HepG2 (cell line): ENCODE measurements at regions not wholly inside any gene's neighbourhood (a gene's known extent, or its start where the extent isn't known, plus 50 kb on each side); places are given as distances from the start of the nearest gene placed in this dataset.

ENCODE experiments used
- ATAC-seq: fragments of 200-7000 bp; cut with Tn5 transposase; 3 replicates; pipeline ENCODE4 v1.9.1; 2020; ENCODE audit warnings: mild to moderate bottlenecking, moderate library complexity
- BruUV-seq: library from RNA; stranded (reverse); fragments of 400-500 nt; replicated peaks from 2 replicates; lab custom pipeline; 2021; lab: Mats Ljungman, UMichigan
- CTCF ChIA-PET: fragments of 300-600 bp; formaldehyde crosslinking; extraction: SDS; loops from one replicate; lab custom pipeline; 2021; ENCODE audit warnings: low total read pairs, inconsistent platforms, low intra/inter-chr PET ratio; lab: Yijun Ruan, JAX
- POLR2A ChIA-PET: fragments of 350-600 bp; sonication (Branson Sonifier 250); formaldehyde crosslinking; loops from one replicate; lab custom pipeline; 2020; ENCODE audit warnings: antibody characterized with exemption, inconsistent platforms; lab: Yijun Ruan, JAX
- DNase-seq: peaks from one replicate; pipeline ENCODE4 v3.0.0-alpha.2; 2015; ENCODE audit warnings: low spot score
- FAIRE-seq: peaks from 3 replicates; lab custom pipeline; 2011; peaks lifted over from hg19 to GRCh38; lab: Jason Lieb, UNC
- H2AFZ ChIP-seq: one replicate; pipeline ENCODE4 v1.6.1; 2011; ENCODE audit warnings: low read length, inconsistent platforms
- H3K27ac ChIP-seq: fragments of 300-600 bp; 3 replicates; pipeline ENCODE4 v1.8.0; 2011; ENCODE audit warnings: mixed run types, mild to moderate bottlenecking, mixed read lengths, low read length, inconsistent platforms; ENCODE audit not compliant: insufficient read depth; ENCODE audit errors: extremely low read length
- H3K27me3 ChIP-seq, 2 experiments: fragments of 200-600 bp in 1 of 2; 2 replicates in 1 of 2; 3 replicates in 1 of 2; pipeline versions ENCODE4 v1.6.0 to v1.8.0; 2011; ENCODE audit warnings: low read length in 2 of 2, mild to moderate bottlenecking in 2 of 2, moderate library complexity in 2 of 2, inconsistent platforms in 1 of 2; ENCODE audit not compliant: insufficient read depth in 2 of 2, control insufficient read depth in 1 of 2
- H3K36me3 ChIP-seq, 2 experiments: fragments of 200-600 bp in 1 of 2; replicated peaks in 1 of 2; 2 replicates in 1 of 2; 3 replicates in 1 of 2; pipeline versions ENCODE4 v1.5.1 to v1.8.0; 2011; ENCODE audit warnings: low read length in 2 of 2, inconsistent platforms in 1 of 2; ENCODE audit not compliant: insufficient read depth in 2 of 2, control insufficient read depth in 1 of 2
- H3K4me1 ChIP-seq: 2 replicates; pipeline ENCODE4 v1.5.1; 2012; ENCODE audit warnings: low read length, inconsistent platforms; ENCODE audit not compliant: insufficient read depth
- H3K4me2 ChIP-seq: 2 replicates; pipeline ENCODE4 v1.6.0; 2011; ENCODE audit warnings: low read depth, low read length, inconsistent platforms
- H3K4me3 ChIP-seq, 3 experiments: fragments of 200-600 bp in 1 of 3; sonication (generic), shearing (Covaris generic) in 1 of 3; replicated peaks in 1 of 3; 2 replicates each; pipeline ENCODE4 v1.5.1; 2011 to 2016; ENCODE audit warnings: low read length in 3 of 3, inconsistent platforms in 2 of 3, low read depth in 2 of 3, mild to moderate bottlenecking in 2 of 3, control low read depth in 1 of 3, mixed read lengths in 1 of 3; ENCODE audit not compliant: insufficient read depth in 1 of 3
- H3K79me2 ChIP-seq: one replicate; pipeline ENCODE4 v1.6.1; 2011; ENCODE audit warnings: low read length, inconsistent platforms; ENCODE audit not compliant: insufficient read depth
- H3K9ac ChIP-seq: 2 replicates; pipeline ENCODE4 v1.6.0; 2011; ENCODE audit warnings: mild to moderate bottlenecking, low read depth, low read length, inconsistent platforms; ENCODE audit not compliant: insufficient read depth
- H3K9me3 ChIP-seq: 2 replicates; pipeline ENCODE4 v1.5.1; 2012; ENCODE audit warnings: mild to moderate bottlenecking, low read length
- H4K20me1 ChIP-seq: 2 replicates; pipeline ENCODE4 v1.6.0; 2011; ENCODE audit warnings: inconsistent platforms, mild to moderate bottlenecking, low read length, moderate library complexity; ENCODE audit not compliant: insufficient read depth
- BCL6 ChIP-seq: IDR thresholded peaks from 2 replicates; pipeline ENCODE4 v1.6.1; 2016; ENCODE audit warnings: missing genetic modification reagents, missing compliant biosample characterization
- KMT2A ChIP-seq: sonication (generic); formaldehyde crosslinking; IDR thresholded peaks from 2 replicates; pipeline ENCODE4 v1.4.0; 2020; ENCODE audit warnings: missing genetic modification reagents
- MLLT10 ChIP-seq: sonication (generic); formaldehyde crosslinking; IDR thresholded peaks from 2 replicates; pipeline ENCODE4 v1.4.0; 2020; ENCODE audit warnings: missing genetic modification reagents
- NCOA2 ChIP-seq: sonication (generic); formaldehyde crosslinking; IDR thresholded peaks from 2 replicates; pipeline ENCODE4 v1.8.0; 2022; ENCODE audit warnings: inconsistent platforms
- POGZ ChIP-seq: sonication (generic); formaldehyde crosslinking; IDR thresholded peaks from 2 replicates; pipeline ENCODE4 v1.4.0; 2020; ENCODE audit warnings: mild to moderate bottlenecking, missing genetic modification reagents
- SRY ChIP-seq: sonication (generic); formaldehyde crosslinking; IDR thresholded peaks from 2 replicates; pipeline ENCODE4 v1.8.0; 2022; ENCODE audit warnings: mild to moderate bottlenecking, missing genetic modification reagents
- XBP1 ChIP-seq: sonication (generic); formaldehyde crosslinking; IDR thresholded peaks from 2 replicates; pipeline ENCODE4 v1.5.0; 2020; ENCODE audit warnings: missing genetic modification reagents
- ZBTB7B ChIP-seq: sonication (generic); formaldehyde crosslinking; IDR thresholded peaks from 2 replicates; pipeline ENCODE4 v1.4.0; 2020; ENCODE audit warnings: missing genetic modification reagents
- ZKSCAN1 ChIP-seq: fragments of 150-350 bp; IDR thresholded peaks from 2 replicates; pipeline ENCODE4 v1.6.1; 2014; ENCODE audit warnings: low read length
- ZNF260 ChIP-seq: sonication (generic); formaldehyde crosslinking; IDR thresholded peaks from 2 replicates; pipeline ENCODE4 v1.4.0; 2020; ENCODE audit warnings: missing genetic modification reagents, low read depth, mild to moderate bottlenecking, borderline replicate concordance
- ZNF746 ChIP-seq: sonication (generic); formaldehyde crosslinking; IDR thresholded peaks from 2 replicates; pipeline ENCODE4 v1.8.0; 2022; ENCODE audit warnings: mild to moderate bottlenecking, missing genetic modification reagents
- ZNF749 ChIP-seq: sonication (generic); formaldehyde crosslinking; IDR thresholded peaks from 2 replicates; pipeline ENCODE4 v1.8.0; 2022; ENCODE audit warnings: mild to moderate bottlenecking, missing genetic modification reagents, moderate library complexity, borderline replicate concordance
- ZSCAN29 ChIP-seq: sonication (generic); formaldehyde crosslinking; conservative IDR thresholded peaks from 2 replicates; pipeline ENCODE4 v1.4.0; 2020; ENCODE audit warnings: mild to moderate bottlenecking, missing genetic modification reagents
- WGBS: methylation state at CpG from one replicate; pipeline ENCODE4 v1.1.6; 2017; ENCODE audit warnings: low lambda C conversion rate; 5-methylcytosine and 5-hydroxymethylcytosine counted together
- in situ Hi-C: cut with HindIII; loops from 2 replicates; pipeline ENCODE4 v1.10.0; 2017; ENCODE audit warnings: low pct_unique_long_range_greater_than_20kb; ENCODE audit not compliant: extremely low pct_ligation_motif_present
- intact Hi-C: fragments of 100-400 bp; cut with micrococcal nuclease; formaldehyde crosslinking; loops from one replicate; pipeline ENCODE4 v1.10.0; 2022; ENCODE audit not compliant: unreplicated experiment
- TF ChIP-seq, protein P1 (sequence below): sonication (generic); formaldehyde crosslinking; IDR thresholded peaks from 2 replicates; pipeline ENCODE4 v1.5.0; 2020; ENCODE audit warnings: missing genetic modification reagents
- TF ChIP-seq, protein P2 (sequence below): sonication (generic); formaldehyde crosslinking; IDR thresholded peaks from 2 replicates; pipeline ENCODE4 v1.4.0; 2020; ENCODE audit warnings: low read depth, missing genetic modification reagents
- TF ChIP-seq, protein P3 (sequence below): sonication (generic); formaldehyde crosslinking; IDR thresholded peaks from 2 replicates; pipeline ENCODE4 v1.8.0; 2022; ENCODE audit warnings: missing genetic modification reagents, mild to moderate bottlenecking, moderate library complexity, borderline replicate concordance
- TF ChIP-seq, protein P4 (sequence below): sonication (generic); formaldehyde crosslinking; conservative IDR thresholded peaks from 2 replicates; pipeline ENCODE4 v1.8.0; 2022; ENCODE audit warnings: mild to moderate bottlenecking, moderate library complexity, missing genetic modification reagents

DNA sequence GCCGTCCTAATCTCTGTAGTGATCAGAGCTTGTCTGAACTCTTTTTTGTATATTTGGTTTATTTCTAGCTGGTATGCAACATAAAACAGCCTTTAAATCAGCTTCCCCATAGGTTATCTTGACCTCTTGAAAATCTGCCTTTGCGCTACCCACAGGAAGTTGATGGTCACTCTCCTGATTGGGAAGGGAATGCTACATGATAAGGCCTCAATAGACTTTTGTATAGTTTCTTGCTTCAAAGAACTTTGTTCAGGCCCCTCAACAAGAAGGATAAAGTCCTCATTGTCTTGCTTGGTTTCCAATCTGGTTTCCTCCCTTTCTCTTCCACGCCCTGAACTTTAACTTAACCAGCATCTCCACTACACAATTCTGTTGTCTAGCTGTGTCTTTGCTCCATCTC, 95.4 kb upstream of the TENT5A start (continued):
- TF ChIP-seq, protein P1, sequence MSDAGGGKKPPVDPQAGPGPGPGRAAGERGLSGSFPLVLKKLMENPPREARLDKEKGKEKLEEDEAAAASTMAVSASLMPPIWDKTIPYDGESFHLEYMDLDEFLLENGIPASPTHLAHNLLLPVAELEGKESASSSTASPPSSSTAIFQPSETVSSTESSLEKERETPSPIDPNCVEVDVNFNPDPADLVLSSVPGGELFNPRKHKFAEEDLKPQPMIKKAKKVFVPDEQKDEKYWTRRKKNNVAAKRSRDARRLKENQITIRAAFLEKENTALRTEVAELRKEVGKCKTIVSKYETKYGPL, result no peak
- TF ChIP-seq ZNF749 (CRISPR knock-in tag) (no peak), SRY (CRISPR knock-in tag) (no peak), NCOA2 (CRISPR knock-in tag) (peak; percentile 67; the same call in 1 of the 2 replicates)
- TF ChIP-seq, protein P2, sequence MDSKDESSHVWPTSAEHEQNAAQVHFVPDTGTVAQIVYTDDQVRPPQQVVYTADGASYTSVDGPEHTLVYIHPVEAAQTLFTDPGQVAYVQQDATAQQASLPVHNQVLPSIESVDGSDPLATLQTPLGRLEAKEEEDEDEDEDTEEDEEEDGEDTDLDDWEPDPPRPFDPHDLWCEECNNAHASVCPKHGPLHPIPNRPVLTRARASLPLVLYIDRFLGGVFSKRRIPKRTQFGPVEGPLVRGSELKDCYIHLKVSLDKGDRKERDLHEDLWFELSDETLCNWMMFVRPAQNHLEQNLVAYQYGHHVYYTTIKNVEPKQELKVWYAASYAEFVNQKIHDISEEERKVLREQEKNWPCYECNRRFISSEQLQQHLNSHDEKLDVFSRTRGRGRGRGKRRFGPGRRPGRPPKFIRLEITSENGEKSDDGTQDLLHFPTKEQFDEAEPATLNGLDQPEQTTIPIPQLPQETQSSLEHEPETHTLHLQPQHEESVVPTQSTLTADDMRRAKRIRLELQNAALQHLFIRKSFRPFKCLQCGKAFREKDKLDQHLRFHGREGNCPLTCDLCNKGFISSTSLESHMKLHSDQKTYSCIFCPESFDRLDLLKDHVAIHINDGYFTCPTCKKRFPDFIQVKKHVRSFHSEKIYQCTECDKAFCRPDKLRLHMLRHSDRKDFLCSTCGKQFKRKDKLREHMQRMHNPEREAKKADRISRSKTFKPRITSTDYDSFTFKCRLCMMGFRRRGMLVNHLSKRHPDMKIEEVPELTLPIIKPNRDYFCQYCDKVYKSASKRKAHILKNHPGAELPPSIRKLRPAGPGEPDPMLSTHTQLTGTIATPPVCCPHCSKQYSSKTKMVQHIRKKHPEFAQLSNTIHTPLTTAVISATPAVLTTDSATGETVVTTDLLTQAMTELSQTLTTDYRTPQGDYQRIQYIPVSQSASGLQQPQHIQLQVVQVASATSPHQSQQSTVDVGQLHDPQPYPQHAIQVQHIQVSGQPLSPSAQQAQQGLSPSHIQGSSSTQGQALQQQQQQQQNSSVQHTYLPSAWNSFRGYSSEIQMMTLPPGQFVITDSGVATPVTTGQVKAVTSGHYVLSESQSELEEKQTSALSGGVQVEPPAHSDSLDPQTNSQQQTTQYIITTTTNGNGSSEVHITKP (CRISPR knock-in tag), result no peak
- TF ChIP-seq, all 625 proteins: peak for 15

DNA sequence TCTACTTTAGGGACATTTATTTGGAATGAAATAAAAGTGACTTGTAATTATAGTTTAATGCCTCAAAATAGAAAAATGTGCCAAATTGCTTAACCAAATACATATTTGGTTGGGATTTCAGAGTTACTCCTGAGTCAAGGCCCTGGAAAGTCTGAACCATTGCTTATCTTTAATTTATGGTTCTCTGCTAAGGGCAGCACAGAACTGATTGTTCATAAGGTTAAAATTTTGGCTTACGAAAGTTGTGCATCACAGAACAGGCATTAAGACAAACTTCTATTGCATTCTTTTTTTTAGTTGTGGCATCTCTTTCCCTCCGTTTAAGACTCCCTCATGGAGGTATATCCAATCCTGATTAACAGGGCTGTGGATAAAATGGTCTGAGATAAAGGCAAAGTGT, 92.2 kb upstream of the TENT5A start:
- DNase-seq (no peak), FAIRE-seq (no peak), ATAC-seq (no peak)
- in situ Hi-C loops (no loop called here), intact Hi-C loops (loop anchor here (10.0 kb wide), 1 partner anchor 330 kb away; no protein-coding TSS in a partner anchor)
- TF ChIP-seq MLLT10 (CRISPR knock-in tag) (no peak), BCL6 (CRISPR knock-in tag) (no peak), ZSCAN29 (CRISPR knock-in tag) (no peak), POGZ (no peak), KMT2A (CRISPR knock-in tag) (no peak), ZKSCAN1 (no peak), ZBTB7B (CRISPR knock-in tag) (no peak), ZNF260 (CRISPR knock-in tag) (no peak), XBP1 (CRISPR knock-in tag) (no peak), ZNF746 (CRISPR knock-in tag) (no peak)
- TF ChIP-seq, protein P3, sequence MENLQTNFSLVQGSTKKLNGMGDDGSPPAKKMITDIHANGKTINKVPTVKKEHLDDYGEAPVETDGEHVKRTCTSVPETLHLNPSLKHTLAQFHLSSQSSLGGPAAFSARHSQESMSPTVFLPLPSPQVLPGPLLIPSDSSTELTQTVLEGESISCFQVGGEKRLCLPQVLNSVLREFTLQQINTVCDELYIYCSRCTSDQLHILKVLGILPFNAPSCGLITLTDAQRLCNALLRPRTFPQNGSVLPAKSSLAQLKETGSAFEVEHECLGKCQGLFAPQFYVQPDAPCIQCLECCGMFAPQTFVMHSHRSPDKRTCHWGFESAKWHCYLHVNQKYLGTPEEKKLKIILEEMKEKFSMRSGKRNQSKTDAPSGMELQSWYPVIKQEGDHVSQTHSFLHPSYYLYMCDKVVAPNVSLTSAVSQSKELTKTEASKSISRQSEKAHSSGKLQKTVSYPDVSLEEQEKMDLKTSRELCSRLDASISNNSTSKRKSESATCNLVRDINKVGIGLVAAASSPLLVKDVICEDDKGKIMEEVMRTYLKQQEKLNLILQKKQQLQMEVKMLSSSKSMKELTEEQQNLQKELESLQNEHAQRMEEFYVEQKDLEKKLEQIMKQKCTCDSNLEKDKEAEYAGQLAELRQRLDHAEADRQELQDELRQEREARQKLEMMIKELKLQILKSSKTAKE (CRISPR knock-in tag), result no peak
- TF ChIP-seq, protein P4, sequence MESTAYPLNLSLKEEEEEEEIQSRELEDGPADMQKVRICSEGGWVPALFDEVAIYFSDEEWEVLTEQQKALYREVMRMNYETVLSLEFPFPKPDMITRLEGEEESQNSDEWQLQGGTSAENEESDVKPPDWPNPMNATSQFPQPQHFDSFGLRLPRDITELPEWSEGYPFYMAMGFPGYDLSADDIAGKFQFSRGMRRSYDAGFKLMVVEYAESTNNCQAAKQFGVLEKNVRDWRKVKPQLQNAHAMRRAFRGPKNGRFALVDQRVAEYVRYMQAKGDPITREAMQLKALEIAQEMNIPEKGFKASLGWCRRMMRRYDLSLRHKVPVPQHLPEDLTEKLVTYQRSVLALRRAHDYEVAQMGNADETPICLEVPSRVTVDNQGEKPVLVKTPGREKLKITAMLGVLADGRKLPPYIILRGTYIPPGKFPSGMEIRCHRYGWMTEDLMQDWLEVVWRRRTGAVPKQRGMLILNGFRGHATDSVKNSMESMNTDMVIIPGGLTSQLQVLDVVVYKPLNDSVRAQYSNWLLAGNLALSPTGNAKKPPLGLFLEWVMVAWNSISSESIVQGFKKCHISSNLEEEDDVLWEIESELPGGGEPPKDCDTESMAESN (CRISPR knock-in tag), result no peak
- Histone ChIP-seq H3K9ac (no peak overlapping the region), H2AFZ (no peak overlapping the region), H3K9me3 (no peaks in the 10 kb centered on the region), H4K20me1 (no peaks in the 10 kb centered on the region), H3K27ac (no peak overlapping the region), H3K36me3 (no peaks in the 10 kb centered on the region), H3K27me3 (no peaks in the 10 kb centered on the region), H3K79me2 (no peaks in the 10 kb centered on the region), H3K4me3 (no peak overlapping the region), H3K4me2 (no peak overlapping the region), H3K4me1 (peaks cover 46% of the 10 kb centered on the region)
- ChIA-PET CTCF (no interaction called here), POLR2A (no interaction called here)
- WGBS, result 90% methylated on average over 2 of the region's 2 CpGs
- BruUV-seq, result no TSS peak
